GM12892 (cell line): ENCODE measurements at regions not wholly inside any gene's neighbourhood (a gene's known extent, or its start where the extent isn't known, plus 50 kb on each side); places are given as distances from the start of the nearest gene placed in this dataset.

ENCODE experiments used
- POLR2A ChIP-seq: IDR thresholded peaks from 2 replicates; pipeline ENCODE4 v1.6.1; 2011; ENCODE audit warnings: low read depth, low read length, control low read depth
- POLR2AphosphoS5 ChIP-seq: IDR thresholded peaks from 2 replicates; pipeline ENCODE4 v1.6.1; 2011; ENCODE audit warnings: low read depth, low read length, control low read depth
- TAF1 ChIP-seq: IDR thresholded peaks from 2 replicates; pipeline ENCODE4 v1.6.1; 2011; ENCODE audit warnings: low read depth, mild to moderate bottlenecking, control low read depth, low read length, borderline replicate concordance

GRCh38 chr4:10182446-10183424 is 66.1 kb upstream of the WDR1 start:
- TF ChIP-seq TAF1 (no peak), POLR2A (no peak), POLR2AphosphoS5 (no peak)
